Retinal pigment epithelial cell (primary cell): ENCODE measurements at regions not wholly inside any gene's neighbourhood (a gene's known extent, or its start where the extent isn't known, plus 50 kb on each side); places are given as distances from the start of the nearest gene placed in this dataset.

Experiments
- DNase-seq: peaks from one replicate; pipeline ENCODE4 v3.0.0-alpha.2; 2010; ENCODE audit warnings: low read depth
- H3K4me3 ChIP-seq: 2 replicates; pipeline ENCODE4 v1.5.1; 2011; ENCODE audit warnings: mild to moderate bottlenecking, low read length, control low read depth, moderate library complexity
- CTCF ChIP-seq: conservative IDR thresholded peaks from 2 replicates; pipeline ENCODE4 v1.5.1; 2011; ENCODE audit warnings: low read depth, low read length, control low read depth, inconsistent platforms

DNA sequence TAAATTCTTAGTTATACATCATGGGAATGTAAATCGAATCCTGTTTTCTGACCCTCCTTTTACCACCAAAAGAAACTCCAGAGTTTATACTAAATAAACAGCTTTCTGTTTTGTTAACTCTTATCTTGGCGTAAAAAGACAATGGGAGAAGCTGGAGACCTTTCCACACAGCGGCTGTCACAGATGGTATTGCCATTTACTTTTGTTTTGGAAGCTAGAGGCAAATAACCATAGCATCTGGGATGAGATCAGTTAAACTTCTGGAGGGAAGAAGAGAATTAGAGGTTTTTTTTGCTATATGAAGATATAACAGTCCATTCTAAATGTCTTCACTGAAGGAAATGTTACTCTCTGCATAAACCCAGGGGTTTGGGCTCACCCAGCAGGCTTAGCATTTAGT lies 258.9 kb downstream of the REEP3 start:
- no peak for DNase-seq
- no peak overlapping the region for H3K4me3 ChIP-seq
- TF ChIP-seq CTCF, result no peak

- no peak for DNase-seq
- H3K4me3 ChIP-seq, result no peak overlapping the region
- TF ChIP-seq CTCF, result no peak
These were observed 260.0 kb downstream of the REEP3 start for GRCh38 chr10:63781226-63781625.

GRCh38 chr10:63783882-63784281 lies 262.7 kb downstream of the REEP3 start:
- TF ChIP-seq CTCF, result no peak
- no peak overlapping the region for H3K4me3 ChIP-seq
- no peak for DNase-seq

DNA sequence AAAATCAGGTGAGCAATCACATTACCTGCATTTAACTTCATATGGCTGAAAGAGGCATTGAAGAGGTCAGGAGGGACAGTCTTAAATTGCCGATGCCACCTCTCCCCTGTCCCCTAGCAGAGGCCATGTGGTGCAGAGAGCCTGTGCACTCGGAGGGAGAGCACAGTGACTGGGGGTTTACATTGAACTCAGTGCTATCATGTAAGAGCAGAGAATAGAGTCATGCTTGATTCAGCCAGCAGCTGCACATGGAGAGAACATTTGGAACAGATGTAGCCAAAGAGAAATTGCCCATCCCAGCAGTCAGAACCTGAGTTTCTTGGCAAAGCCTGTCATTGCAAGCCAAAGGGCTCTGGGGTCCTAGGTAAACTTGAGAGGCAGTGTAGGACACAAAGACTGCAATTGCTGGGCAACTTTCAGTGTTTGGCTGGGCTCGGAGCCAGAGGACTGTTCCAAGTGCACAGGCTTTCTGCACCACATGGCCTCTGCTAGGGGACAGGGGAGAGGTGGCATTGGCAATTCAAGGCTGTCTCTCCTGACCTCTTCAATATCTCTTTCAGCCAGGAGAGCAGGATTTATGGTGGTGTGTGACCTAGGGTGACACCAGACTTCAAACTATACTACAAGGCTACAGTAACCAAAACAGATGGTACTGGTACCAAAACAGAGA lies 267.1 kb downstream of the REEP3 start:
- no peak for DNase-seq
- no peak overlapping the region for H3K4me3 ChIP-seq
- TF ChIP-seq CTCF, result no peak

GRCh38 chr10:63795094-63795860 lies 274.1 kb downstream of the REEP3 start:
- DNase-seq, result no peak
- H3K4me3 ChIP-seq, result no peak overlapping the region
- TF ChIP-seq CTCF, result no peak

DNA sequence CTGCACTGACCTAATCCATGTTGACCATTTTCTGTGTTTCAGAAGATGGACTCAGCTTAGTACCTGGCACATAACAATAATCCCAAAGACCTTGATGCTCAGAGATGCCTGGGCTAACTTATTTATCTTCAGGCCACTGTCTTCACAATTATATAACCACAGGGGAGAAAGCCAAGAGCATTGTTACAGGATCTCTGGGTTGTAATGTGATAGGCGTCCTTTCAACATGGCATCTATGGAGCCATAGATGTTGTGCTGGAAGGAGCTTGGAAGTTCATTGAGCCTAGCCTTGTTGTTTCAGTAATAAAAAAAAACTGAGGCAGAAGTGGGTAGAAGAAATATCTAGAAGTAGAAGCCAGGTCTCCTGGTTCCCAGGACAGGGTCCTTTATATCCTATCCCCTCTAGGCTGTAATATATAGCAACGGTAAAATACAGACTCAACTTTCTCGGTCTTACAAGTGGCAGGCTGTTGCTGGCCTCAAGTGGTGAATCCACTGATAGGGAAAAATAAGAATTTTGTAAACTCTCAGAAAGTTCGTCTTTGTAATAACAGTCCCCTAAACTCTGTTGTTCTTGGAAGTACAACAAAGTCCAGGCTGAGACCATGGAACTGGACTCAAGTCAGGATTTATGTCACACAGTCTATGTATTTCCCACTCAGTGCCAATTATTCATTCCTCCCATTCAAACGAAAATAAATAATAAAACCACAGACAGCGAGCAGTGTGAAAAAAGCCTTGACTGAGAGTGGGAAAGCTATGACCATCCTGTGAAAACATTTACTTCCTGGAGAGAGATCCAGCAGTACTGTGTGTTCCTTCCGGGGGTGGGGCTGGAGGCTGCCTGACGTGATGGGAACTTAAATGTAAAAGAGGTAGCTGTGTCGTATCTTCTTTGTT lies 277.6 kb downstream of the REEP3 start:
- no peak for TF ChIP-seq CTCF
- H3K4me3 ChIP-seq, result no peak overlapping the region
- DNase-seq, result peak; percentile 14
